ENCODE measurements at regions not wholly inside any gene's neighbourhood (a gene's known extent, or its start where the extent isn't known, plus 50 kb on each side); places are given as distances from the start of the nearest gene placed in this dataset.

DNA sequence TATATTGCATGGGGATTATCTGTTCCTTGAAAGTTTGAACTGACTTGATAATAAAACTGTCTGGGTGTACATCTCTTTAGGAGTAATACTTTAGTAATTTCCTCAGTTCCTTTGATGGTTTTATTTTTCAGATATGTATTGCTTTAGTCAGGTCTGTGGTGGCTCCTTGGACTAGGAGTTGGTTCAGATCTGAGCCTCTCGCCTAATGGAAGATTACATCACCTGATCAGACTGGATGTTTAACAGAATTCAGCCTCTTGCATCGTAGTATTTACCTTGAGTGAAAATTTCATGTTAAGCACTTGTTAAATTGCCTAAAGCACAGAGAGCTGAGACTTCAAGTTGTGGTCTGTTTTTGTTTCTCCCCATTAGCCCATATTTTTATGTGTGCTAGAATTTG lies 267.3 kb downstream of the MAP2K4 start:
- no peak overlapping the region for H3K4me3 ChIP-seq (replicated peaks; ENCODE audit: low read depth, low read length)
- TF ChIP-seq, protein P1, sequence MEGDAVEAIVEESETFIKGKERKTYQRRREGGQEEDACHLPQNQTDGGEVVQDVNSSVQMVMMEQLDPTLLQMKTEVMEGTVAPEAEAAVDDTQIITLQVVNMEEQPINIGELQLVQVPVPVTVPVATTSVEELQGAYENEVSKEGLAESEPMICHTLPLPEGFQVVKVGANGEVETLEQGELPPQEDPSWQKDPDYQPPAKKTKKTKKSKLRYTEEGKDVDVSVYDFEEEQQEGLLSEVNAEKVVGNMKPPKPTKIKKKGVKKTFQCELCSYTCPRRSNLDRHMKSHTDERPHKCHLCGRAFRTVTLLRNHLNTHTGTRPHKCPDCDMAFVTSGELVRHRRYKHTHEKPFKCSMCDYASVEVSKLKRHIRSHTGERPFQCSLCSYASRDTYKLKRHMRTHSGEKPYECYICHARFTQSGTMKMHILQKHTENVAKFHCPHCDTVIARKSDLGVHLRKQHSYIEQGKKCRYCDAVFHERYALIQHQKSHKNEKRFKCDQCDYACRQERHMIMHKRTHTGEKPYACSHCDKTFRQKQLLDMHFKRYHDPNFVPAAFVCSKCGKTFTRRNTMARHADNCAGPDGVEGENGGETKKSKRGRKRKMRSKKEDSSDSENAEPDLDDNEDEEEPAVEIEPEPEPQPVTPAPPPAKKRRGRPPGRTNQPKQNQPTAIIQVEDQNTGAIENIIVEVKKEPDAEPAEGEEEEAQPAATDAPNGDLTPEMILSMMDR (IDR thresholded peaks at IDR 0.05; ENCODE audit: low read depth, low read length, missing control alignments): no peak
- DNase-seq (ENCODE audit: extremely low read depth, low read depth): no peak

DNA sequence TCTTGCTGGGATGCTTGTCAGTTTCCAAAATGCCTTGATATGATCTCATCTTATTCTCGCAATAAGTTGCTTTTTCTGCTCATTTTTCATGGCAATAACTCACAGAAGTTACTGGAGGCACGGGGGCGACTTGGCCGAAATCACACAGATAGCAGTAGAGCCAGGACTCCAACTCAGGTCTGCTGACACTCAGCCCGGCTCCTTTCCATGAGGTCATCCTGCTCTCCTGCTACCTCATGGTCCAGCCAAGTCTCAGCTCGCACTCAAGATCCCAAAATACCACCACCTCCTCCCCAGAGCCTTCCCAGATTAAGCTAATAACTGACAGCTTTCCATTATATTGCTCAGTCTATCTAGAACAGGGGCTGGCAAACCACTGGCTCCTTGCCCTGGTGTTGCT lies 269.5 kb downstream of the MAP2K4 start:
- TF ChIP-seq, protein P1 (IDR thresholded peaks at IDR 0.05; ENCODE audit: low read depth, low read length, missing control alignments): no peak
- H3K4me3 ChIP-seq (replicated peaks; ENCODE audit: low read depth, low read length): no peak overlapping the region
- no peak for DNase-seq (ENCODE audit: extremely low read depth, low read depth)

DNA sequence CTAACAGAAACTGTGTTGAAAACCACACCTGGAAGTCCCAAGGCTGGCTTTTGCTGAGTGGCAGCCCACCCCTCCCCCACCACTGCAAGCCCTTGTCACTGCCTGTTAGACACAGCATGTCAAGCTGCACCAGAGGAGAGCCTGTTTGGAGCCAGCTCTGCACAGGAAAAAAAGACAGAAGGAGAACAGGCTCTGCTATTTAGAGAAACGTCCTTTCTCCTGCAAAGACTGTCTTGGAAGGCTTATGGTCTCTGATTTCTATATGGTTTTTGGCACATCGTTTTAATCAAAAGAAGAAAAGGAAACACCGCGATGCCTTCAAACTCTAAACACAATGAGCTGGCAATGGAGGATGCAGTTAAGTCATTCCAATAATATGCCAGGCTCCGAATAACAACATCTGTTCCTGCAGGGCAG lies 275.5 kb downstream of the MAP2K4 start:
- DNase-seq (ENCODE audit: extremely low read depth, low read depth): no peak
- TF ChIP-seq, protein P1 (IDR thresholded peaks at IDR 0.05; ENCODE audit: low read depth, low read length, missing control alignments): no peak
- H3K4me3 ChIP-seq (replicated peaks; ENCODE audit: low read depth, low read length): no peak overlapping the region

DNA sequence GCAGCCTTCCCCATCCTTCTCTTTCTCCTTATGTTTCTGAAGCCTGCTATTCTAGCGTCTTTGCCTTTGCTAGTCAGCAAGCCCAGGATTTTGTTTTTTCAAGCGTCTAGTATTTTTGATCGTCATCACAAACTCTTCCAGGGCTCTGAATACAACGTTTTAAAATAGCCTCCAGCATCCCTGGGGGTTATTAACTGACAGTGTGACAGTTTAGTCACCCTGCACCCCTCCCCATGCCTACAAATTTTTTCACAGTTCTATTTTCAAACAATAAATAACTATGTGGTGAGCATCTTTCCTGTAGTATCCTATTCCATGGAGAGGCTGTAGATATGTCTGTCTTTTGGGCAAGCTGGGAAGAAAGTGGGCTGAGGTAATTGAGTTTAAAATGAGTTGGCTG lies 280.9 kb downstream of the MAP2K4 start:
- TF ChIP-seq, protein P1 (IDR thresholded peaks at IDR 0.05; ENCODE audit: low read depth, low read length, missing control alignments): no peak
- H3K4me3 ChIP-seq (replicated peaks; ENCODE audit: low read depth, low read length): no peak overlapping the region
- DNase-seq (ENCODE audit: extremely low read depth, low read depth): no peak

DNA sequence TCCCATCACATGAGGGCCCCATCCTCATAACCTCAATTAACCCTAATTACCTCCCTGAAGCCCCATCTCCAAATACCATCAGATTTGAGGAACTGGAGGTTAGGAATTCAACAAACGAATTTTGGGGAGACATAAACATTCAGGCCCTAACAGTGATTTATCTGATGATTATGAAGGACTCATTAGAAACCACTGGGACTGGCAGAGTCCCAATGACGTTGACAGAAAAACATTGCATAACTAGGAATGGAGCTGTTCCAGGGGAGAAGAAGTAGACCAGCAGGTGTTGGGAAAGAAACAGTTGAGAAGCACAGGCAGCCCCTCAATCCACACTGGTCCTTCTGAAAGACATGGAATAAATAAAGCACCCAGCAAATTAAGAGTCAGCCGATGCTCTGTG lies 282.0 kb downstream of the MAP2K4 start:
- H3K4me3 ChIP-seq (replicated peaks; ENCODE audit: low read depth, low read length): no peak overlapping the region
- TF ChIP-seq, protein P1 (IDR thresholded peaks at IDR 0.05; ENCODE audit: low read depth, low read length, missing control alignments): no peak
- no peak for DNase-seq (ENCODE audit: extremely low read depth, low read depth)

DNA sequence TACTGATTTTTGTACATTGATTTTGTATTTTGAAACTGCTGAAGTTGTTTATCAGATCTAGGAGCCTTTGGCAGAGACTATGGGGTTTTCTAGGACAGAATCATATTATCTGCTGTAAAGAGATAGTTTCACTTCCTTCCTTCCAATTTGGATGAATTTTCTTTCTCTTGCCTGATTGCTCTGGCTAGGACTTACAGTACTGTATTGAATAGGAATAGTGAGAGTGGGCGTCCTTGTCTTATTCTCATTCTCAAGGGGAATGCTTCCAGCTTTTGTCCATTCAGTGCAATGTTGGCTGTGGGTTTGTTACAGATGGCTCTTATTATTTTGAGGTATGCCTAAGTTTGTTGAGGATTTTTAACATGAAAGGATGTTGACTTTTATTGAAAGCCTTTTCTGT lies 290.1 kb downstream of the MAP2K4 start:
- TF ChIP-seq, protein P1 (IDR thresholded peaks at IDR 0.05; ENCODE audit: low read depth, low read length, missing control alignments): no peak
- no peak overlapping the region for H3K4me3 ChIP-seq (replicated peaks; ENCODE audit: low read depth, low read length)
- DNase-seq (ENCODE audit: extremely low read depth, low read depth): no peak

DNA sequence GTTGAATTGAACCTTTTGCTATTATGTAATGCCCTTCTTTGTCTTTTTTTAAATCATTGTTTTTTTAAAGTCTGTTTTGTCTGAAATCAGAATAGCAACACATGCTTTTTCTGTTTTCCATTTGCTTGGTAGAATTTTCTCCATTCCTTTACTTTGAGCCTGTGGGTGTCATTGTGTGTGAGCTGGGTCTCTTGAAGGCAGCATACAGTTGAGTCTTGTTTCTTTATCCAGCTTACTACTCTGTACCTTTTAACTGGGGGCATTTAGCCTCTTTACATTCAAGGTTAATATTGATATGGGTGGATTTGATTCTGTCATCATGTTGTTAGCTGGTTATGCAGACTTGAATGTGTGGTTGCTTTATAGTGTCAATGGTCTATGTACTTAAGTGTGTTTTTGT lies 292.0 kb downstream of the MAP2K4 start:
- TF ChIP-seq, protein P1 (IDR thresholded peaks at IDR 0.05; ENCODE audit: low read depth, low read length, missing control alignments): no peak
- no peak for DNase-seq (ENCODE audit: extremely low read depth, low read depth)
- no peak overlapping the region for H3K4me3 ChIP-seq (replicated peaks; ENCODE audit: low read depth, low read length)
